Ishikawa (cell line): ENCODE measurements at regions not wholly inside any gene's neighbourhood (a gene's known extent, or its start where the extent isn't known, plus 50 kb on each side); places are given as distances from the start of the nearest gene placed in this dataset.

Source experiments
- CREB1 ChIP-seq: IDR thresholded peaks from 2 replicates; pipeline ENCODE4 v1.6.1; 2012; ENCODE audit warnings: low read depth
- EP300 ChIP-seq: IDR thresholded peaks from 2 replicates; pipeline ENCODE4 v1.6.1; 2012; ENCODE audit warnings: borderline replicate concordance
- MAX ChIP-seq: IDR thresholded peaks from 2 replicates; pipeline ENCODE4 v1.6.1; 2012
- TAF1 ChIP-seq: IDR thresholded peaks from 2 replicates; pipeline ENCODE4 v1.6.1; 2012; ENCODE audit warnings: low read depth, mild to moderate bottlenecking

GRCh38 chr18:37716106-37716735, 150.6 kb upstream of the CELF4 start:
- no peak for TF ChIP-seq TAF1
- TF ChIP-seq CREB1, result no peak
- TF ChIP-seq MAX, result no peak
- no peak for TF ChIP-seq EP300
